Lower lobe of right lung (tissue), 2 donors: ENCODE measurements at regions not wholly inside any gene's neighbourhood (a gene's known extent, or its start where the extent isn't known, plus 50 kb on each side); places are given as distances from the start of the nearest gene placed in this dataset.

Source experiments
- ATAC-seq, 2 donors: fragments of 200-7000 bp; cut with Tn5 transposase; one replicate each; pipeline ENCODE4 v1.9.1; 2020 to 2022; ENCODE audit warnings: mild to moderate bottlenecking in 2 of 2, moderate library complexity in 2 of 2
- DNase-seq: peaks from one replicate; pipeline ENCODE4 v3.0.0-alpha.2; 2020
- H3K27ac ChIP-seq: fragments of 200-600 bp; one replicate; pipeline ENCODE4 v1.8.0; 2022
- H3K27me3 ChIP-seq: fragments of 200-600 bp; one replicate; pipeline ENCODE4 v1.8.0; 2022; ENCODE audit warnings: low read depth
- H3K36me3 ChIP-seq: fragments of 200-600 bp; one replicate; pipeline ENCODE4 v1.8.0; 2022; ENCODE audit warnings: mild to moderate bottlenecking
- H3K4me1 ChIP-seq: fragments of 200-600 bp; one replicate; pipeline ENCODE4 v1.8.0; 2022
- H3K4me3 ChIP-seq: fragments of 200-600 bp; one replicate; pipeline ENCODE4 v1.8.0; 2022; ENCODE audit warnings: mild to moderate bottlenecking
- H3K9me3 ChIP-seq: fragments of 200-600 bp; one replicate; pipeline ENCODE4 v1.8.0; 2022
- intact Hi-C: fragments of 100-400 bp; cut with DNase I; formaldehyde crosslinking; loops from one replicate; pipeline ENCODE4 v1.11.0; 2022
- TF ChIP-seq, protein P1 (sequence below): fragments of 200-600 bp; IDR thresholded peaks from one replicate; pipeline ENCODE4 v1.8.0; 2022; ENCODE audit warnings: antibody characterized with exemption, mild to moderate bottlenecking
- donor health status: DM: no; HTN: yes; CAD: no; lungs with severe emphysema.

DNA sequence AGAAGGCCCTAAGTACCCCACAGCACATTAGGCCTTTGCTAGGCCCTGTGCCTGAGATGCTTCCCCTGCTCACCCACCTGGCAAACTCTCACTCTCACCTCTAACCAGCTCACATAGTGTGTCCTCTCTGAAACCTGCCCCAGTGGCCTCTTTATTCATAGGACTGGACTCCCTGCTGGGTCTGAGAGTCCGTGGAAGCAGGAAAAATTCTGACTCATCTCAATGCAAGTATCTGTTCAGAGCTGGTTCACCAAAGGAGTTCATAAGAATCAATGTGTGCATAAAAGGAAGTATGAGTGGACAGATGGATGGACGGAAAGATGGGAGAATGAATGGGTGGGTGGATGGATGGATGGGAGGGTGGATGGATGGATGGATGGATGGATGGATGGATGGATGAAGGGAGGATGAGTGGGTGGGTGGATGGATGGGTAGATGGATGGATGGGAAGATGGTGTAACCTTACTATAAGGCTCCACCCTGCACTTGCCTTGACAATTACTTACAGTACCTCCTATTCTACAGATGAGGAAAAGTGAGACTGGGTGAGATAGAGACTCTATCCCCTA is 111.2 kb upstream of the ZMIZ1 start:
- TF ChIP-seq, protein P1, sequence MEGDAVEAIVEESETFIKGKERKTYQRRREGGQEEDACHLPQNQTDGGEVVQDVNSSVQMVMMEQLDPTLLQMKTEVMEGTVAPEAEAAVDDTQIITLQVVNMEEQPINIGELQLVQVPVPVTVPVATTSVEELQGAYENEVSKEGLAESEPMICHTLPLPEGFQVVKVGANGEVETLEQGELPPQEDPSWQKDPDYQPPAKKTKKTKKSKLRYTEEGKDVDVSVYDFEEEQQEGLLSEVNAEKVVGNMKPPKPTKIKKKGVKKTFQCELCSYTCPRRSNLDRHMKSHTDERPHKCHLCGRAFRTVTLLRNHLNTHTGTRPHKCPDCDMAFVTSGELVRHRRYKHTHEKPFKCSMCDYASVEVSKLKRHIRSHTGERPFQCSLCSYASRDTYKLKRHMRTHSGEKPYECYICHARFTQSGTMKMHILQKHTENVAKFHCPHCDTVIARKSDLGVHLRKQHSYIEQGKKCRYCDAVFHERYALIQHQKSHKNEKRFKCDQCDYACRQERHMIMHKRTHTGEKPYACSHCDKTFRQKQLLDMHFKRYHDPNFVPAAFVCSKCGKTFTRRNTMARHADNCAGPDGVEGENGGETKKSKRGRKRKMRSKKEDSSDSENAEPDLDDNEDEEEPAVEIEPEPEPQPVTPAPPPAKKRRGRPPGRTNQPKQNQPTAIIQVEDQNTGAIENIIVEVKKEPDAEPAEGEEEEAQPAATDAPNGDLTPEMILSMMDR = no peak
- intact Hi-C loops = no loop called here
- Histone ChIP-seq H3K4me3 (no peak overlapping the region), H3K36me3 (no peaks in the 10 kb centered on the region), H3K4me1 (peaks cover 28% of the 10 kb centered on the region), H3K27ac (no peak overlapping the region), H3K9me3 (no peaks in the 10 kb centered on the region), H3K27me3 (no peaks in the 10 kb centered on the region)
- ATAC-seq (no peak), DNase-seq (no peak)

DNA sequence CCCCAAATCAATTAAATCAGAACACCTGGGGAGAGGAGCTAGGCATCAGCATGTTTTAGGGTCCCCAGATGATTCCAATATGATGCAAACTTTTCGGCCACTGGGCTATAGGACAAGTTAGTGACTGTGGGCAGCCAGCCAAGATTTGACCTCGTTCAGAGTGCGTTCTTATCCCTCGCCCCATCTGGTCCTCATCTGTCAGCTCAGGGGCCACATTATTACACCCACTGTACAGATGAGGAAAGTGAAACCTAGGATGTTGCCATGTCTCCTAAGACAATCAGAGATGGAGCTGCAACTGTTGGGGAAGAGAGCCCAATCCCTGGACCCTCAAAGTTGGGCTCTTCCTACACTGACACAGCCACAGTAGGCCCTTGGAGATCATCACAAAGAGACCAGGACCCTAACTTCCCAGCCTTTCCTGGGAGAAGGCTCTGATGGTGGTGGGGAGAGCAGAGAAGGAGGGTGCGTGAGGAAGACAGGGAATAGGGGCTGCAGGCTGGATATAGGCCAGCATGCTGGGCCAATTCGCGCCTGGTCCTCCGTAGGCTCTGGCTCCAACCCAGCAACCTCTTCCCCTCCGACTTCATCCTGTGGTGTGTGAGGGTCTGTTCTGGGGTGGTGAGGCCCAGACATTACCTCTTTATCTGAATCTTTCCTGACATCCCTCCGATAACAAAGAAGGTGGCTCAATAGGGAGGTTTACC is 109.4 kb upstream of the ZMIZ1 start:
- DNase-seq (no peak), ATAC-seq (no peak)
- Histone ChIP-seq H3K4me3 (no peak overlapping the region), H3K9me3 (no peaks in the 10 kb centered on the region), H3K27me3 (no peaks in the 10 kb centered on the region), H3K4me1 (peaks cover 23% of the 10 kb centered on the region), H3K27ac (no peak overlapping the region), H3K36me3 (no peaks in the 10 kb centered on the region)
- TF ChIP-seq, protein P1 = no peak
- intact Hi-C loops = no loop called here

DNA sequence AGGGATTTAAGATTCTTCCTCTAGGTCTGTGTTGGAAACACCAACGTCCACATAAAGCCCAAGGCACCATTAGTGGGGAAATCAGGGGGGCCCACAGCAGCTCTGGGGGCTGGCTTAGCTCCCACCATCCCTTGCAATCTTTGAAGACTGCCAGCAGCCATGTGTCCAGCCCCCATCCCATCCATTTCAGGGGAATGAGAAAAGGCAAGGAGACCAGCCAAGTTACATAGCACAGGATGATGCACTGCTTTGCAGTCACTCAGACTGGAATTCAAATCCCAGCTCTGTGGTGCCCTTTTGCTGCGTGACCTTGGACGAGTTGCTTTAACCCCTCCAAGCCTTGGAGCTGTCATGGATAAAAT is 108.9 kb upstream of the ZMIZ1 start:
- no peak for ATAC-seq
- Histone ChIP-seq H3K36me3 (no peaks in the 10 kb centered on the region), H3K27ac (no peak overlapping the region), H3K4me3 (no peak overlapping the region), H3K4me1 (peaks cover 24% of the 10 kb centered on the region), H3K27me3 (no peaks in the 10 kb centered on the region), H3K9me3 (no peaks in the 10 kb centered on the region)
- TF ChIP-seq, protein P1 = no peak
- DNase-seq = no peak
- intact Hi-C loops = no loop called here

DNA sequence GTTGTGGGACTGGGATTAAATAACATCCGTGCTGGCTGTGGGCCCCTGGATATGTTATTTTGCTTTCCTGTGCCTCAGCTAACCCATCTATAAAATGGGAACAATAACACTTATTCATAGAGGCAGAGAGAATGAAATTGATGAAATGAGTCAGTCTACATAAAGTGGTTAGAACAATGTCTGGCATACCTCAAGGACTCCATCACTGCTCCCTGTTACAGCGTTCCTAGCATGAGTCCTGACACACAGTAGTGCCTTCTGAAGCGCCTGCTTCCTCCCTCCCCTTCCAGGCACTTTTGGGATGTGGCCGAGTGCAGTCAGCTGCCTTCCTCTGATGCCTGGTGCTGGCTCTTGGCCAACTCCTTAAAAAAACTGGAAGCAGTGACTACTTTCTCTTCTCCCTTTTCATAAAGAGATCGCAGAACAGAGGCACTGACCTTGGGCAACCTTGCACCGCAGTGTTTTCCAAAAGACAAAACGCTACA is 108.4 kb upstream of the ZMIZ1 start:
- DNase-seq = peak; percentile 70
- H3K27ac ChIP-seq = no peak overlapping the region

DNA sequence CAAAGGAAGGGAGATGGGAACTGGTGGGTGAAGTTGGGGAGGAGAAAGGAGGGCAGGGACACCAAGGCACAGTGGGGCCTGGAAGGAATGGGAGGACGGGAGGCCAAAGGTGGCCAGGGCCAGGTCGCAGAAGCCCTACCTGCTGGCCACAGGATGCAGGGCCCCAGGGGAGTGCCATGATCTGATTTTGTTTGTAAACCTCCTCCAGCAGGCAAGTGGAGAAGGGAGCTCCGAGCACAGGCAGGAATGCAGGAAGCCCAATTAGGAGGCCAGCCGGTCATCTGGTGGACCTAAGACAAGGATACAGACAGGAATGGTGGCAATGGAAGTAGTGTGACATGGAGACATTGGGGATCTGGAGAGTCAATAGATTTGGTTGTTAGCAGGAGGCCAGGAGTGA is 107.0 kb upstream of the ZMIZ1 start:
- Histone ChIP-seq H3K36me3 (no peaks in the 10 kb centered on the region), H3K27me3 (no peaks in the 10 kb centered on the region), H3K9me3 (no peaks in the 10 kb centered on the region), H3K4me3 (no peak overlapping the region), H3K27ac (no peak overlapping the region), H3K4me1 (peaks cover 28% of the 10 kb centered on the region)
- intact Hi-C loops = no loop called here
- ATAC-seq (no peak), DNase-seq (no peak)
- TF ChIP-seq, protein P1 = no peak

More for the DNA sequence above, 108.4 kb upstream of the ZMIZ1 start:
- no peaks in the 10 kb centered on the region for H3K36me3 ChIP-seq
- TF ChIP-seq, protein P1 = no peak
- intact Hi-C loops = no loop called here
- no peaks in the 10 kb centered on the region for H3K9me3 ChIP-seq
- H3K27me3 ChIP-seq = no peaks in the 10 kb centered on the region
- H3K4me1 ChIP-seq = peaks cover 28% of the 10 kb centered on the region
- H3K4me3 ChIP-seq = no peak overlapping the region
- peak; percentile 42 to 49 for ATAC-seq
